Kidney (tissue), 13 donors: ENCODE measurements at regions not wholly inside any gene's neighbourhood (a gene's known extent, or its start where the extent isn't known, plus 50 kb on each side); places are given as distances from the start of the nearest gene placed in this dataset.

Experiments used
- DNase-seq, 5 donors: peaks; one replicate each; pipeline ENCODE4 v3.0.0-alpha.2; 2013 to 2020
- FAIRE-seq: peaks from 2 replicates; lab custom pipeline; 2012; peaks lifted over from hg19 to GRCh38; lab: Jason Lieb, UNC
- H3K27ac ChIP-seq, 2 donors: one replicate each; pipeline ENCODE4 v1.7.0; 2013; ENCODE audit warnings: low read depth in 2 of 2, low read length in 2 of 2, inconsistent platforms in 1 of 2
- H3K27me3 ChIP-seq: one replicate; pipeline ENCODE4 v1.7.1; 2013; ENCODE audit warnings: low read length, inconsistent platforms; ENCODE audit not compliant: control insufficient read depth, insufficient read depth
- H3K36me3 ChIP-seq, 3 donors: one replicate each; pipeline versions ENCODE4 v1.7.0 to v1.7.1; 2013; ENCODE audit warnings: low read length in 3 of 3, control low read depth in 1 of 3, inconsistent platforms in 1 of 3; ENCODE audit not compliant: insufficient read depth in 3 of 3, control insufficient read depth in 2 of 3
- H3K4me1 ChIP-seq, 3 donors: one replicate each; pipeline versions ENCODE4 v1.7.0 to v1.7.1; 2013; ENCODE audit warnings: low read length in 3 of 3, inconsistent platforms in 1 of 3, low read depth in 1 of 3; ENCODE audit not compliant: control insufficient read depth in 2 of 3, insufficient read depth in 2 of 3
- H3K4me3 ChIP-seq, 3 donors: one replicate each; pipeline versions ENCODE4 v1.7.0 to v1.8.1; 2013; ENCODE audit warnings: low read length in 3 of 3, control low read depth in 1 of 3, inconsistent platforms in 1 of 3
- H3K9ac ChIP-seq, 3 donors: one replicate each; pipeline versions ENCODE4 v1.7.0 to v1.7.1; 2013; ENCODE audit warnings: low read length in 3 of 3, control low read depth in 1 of 3, inconsistent platforms in 1 of 3
- H3K9me3 ChIP-seq, 3 donors: one replicate each; pipeline versions ENCODE4 v1.7.0 to v1.7.1; 2013; ENCODE audit warnings: low read length in 3 of 3, control low read depth in 1 of 3, inconsistent platforms in 1 of 3; ENCODE audit not compliant: control insufficient read depth in 2 of 3, insufficient read depth in 1 of 3
- intact Hi-C: fragments of 100-400 bp; cut with DNase I; formaldehyde crosslinking; loops from one replicate; pipeline ENCODE4 v1.11.1; 2022
- TF ChIP-seq, protein P1 (sequence below): IDR thresholded peaks from 3 replicates; pipeline ENCODE4 v1.5.1; 2012; ENCODE audit warnings: mild to moderate bottlenecking, moderate library complexity, borderline replicate concordance; ENCODE audit not compliant: insufficient read depth; ENCODE audit errors: extremely low read depth
- donor health status: control.
- donor health status: control.
- donor health status: control.
- donor health status: control.
- donor health status: control.
- donor health status: DM: yes; HTN: yes; CAD: no.
- donor health status: Normal renal cell carcinoma (clear cell type).

GRCh38 chr1:90187323-90187585, 192.3 kb downstream of the ZNF326 start:
- Histone ChIP-seq H3K4me1 (no peaks in the 10 kb centered on the region), H3K27me3 (no peaks in the 10 kb centered on the region), H3K9ac (no peak overlapping the region), H3K4me3 (no peak overlapping the region), H3K36me3 (no peaks in the 10 kb centered on the region), H3K9me3 (no peaks in the 10 kb centered on the region), H3K27ac (no peak overlapping the region)
- no peak for DNase-seq
- FAIRE-seq: no peak
- TF ChIP-seq, protein P1, sequence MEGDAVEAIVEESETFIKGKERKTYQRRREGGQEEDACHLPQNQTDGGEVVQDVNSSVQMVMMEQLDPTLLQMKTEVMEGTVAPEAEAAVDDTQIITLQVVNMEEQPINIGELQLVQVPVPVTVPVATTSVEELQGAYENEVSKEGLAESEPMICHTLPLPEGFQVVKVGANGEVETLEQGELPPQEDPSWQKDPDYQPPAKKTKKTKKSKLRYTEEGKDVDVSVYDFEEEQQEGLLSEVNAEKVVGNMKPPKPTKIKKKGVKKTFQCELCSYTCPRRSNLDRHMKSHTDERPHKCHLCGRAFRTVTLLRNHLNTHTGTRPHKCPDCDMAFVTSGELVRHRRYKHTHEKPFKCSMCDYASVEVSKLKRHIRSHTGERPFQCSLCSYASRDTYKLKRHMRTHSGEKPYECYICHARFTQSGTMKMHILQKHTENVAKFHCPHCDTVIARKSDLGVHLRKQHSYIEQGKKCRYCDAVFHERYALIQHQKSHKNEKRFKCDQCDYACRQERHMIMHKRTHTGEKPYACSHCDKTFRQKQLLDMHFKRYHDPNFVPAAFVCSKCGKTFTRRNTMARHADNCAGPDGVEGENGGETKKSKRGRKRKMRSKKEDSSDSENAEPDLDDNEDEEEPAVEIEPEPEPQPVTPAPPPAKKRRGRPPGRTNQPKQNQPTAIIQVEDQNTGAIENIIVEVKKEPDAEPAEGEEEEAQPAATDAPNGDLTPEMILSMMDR: no peak
- intact Hi-C loops: no loop called here

GRCh38 chr1:90186506-90187322, 191.8 kb downstream of the ZNF326 start:
- DNase-seq (no peak), FAIRE-seq (no peak)
- H3K27me3 ChIP-seq: no peaks in the 10 kb centered on the region
- H3K9ac ChIP-seq: no peak overlapping the region
- TF ChIP-seq, protein P1: no peak
- no peaks in the 10 kb centered on the region for H3K4me1 ChIP-seq
- no peak overlapping the region for H3K27ac ChIP-seq
- no peak overlapping the region for H3K4me3 ChIP-seq
- intact Hi-C loops: no loop called here
- H3K9me3 ChIP-seq: no peaks in the 10 kb centered on the region
- H3K36me3 ChIP-seq: no peaks in the 10 kb centered on the region

DNA sequence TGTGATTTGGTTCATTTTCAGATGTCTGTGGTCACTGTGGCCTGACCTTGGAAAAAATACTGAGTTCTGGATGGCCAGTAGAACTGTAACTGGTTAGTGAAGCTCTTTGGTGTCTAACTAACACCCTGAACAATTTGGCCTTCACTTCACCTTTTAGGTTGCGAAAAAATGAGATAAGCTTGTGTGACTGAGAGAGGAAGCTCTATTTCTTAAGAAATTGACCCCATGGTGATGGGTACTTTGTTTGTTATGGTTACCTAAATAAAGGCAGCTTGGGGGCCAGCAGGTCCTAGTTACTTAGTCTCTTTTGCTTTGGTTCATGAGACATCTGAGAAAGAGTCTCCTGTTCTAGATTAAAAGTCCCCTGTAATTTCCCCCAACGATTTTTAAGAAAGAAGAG, 181.6 kb downstream of the ZNF326 start:
- H3K9ac ChIP-seq: no peak overlapping the region
- no peak for FAIRE-seq
- TF ChIP-seq, protein P1: no peak
- no peak overlapping the region for H3K4me3 ChIP-seq
- H3K36me3 ChIP-seq: no peaks in the 10 kb centered on the region
- H3K4me1 ChIP-seq: no peaks in the 10 kb centered on the region
- no peaks in the 10 kb centered on the region for H3K27me3 ChIP-seq
- H3K9me3 ChIP-seq: no peaks in the 10 kb centered on the region
- H3K27ac ChIP-seq: no peak overlapping the region
- DNase-seq: no peak
- intact Hi-C loops: no loop called here
